ENCODE measurements at regions not wholly inside any gene's neighbourhood (a gene's known extent, or its start where the extent isn't known, plus 50 kb on each side); places are given as distances from the start of the nearest gene placed in this dataset.

GRCh38 chr2:122412360-122412759 is 656.9 kb downstream of the TSN start:
- no peaks in the 10 kb centered on the region for H3K27me3 ChIP-seq
- TF ChIP-seq EP300 (IDR thresholded peaks at IDR 0.05) (no peak), POLR2A (IDR thresholded peaks at IDR 0.05) (no peak), POLR2AphosphoS5 (IDR thresholded peaks at IDR 0.05) (no peak)
- TF ChIP-seq, protein P1, sequence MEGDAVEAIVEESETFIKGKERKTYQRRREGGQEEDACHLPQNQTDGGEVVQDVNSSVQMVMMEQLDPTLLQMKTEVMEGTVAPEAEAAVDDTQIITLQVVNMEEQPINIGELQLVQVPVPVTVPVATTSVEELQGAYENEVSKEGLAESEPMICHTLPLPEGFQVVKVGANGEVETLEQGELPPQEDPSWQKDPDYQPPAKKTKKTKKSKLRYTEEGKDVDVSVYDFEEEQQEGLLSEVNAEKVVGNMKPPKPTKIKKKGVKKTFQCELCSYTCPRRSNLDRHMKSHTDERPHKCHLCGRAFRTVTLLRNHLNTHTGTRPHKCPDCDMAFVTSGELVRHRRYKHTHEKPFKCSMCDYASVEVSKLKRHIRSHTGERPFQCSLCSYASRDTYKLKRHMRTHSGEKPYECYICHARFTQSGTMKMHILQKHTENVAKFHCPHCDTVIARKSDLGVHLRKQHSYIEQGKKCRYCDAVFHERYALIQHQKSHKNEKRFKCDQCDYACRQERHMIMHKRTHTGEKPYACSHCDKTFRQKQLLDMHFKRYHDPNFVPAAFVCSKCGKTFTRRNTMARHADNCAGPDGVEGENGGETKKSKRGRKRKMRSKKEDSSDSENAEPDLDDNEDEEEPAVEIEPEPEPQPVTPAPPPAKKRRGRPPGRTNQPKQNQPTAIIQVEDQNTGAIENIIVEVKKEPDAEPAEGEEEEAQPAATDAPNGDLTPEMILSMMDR (IDR thresholded peaks at IDR 0.05) = no peak
- H3K4me3 ChIP-seq = no peak overlapping the region
- WGBS, 2 donors = 57 to 60% methylated on average over 6 of the region's 6 CpGs
- no peak overlapping the region for H3K27ac ChIP-seq
- H3K9me3 ChIP-seq = no peaks in the 10 kb centered on the region
- DNase-seq (no peak), ATAC-seq (ENCODE audit: low FRiP score in 2 of 2) (no peak)
- no peaks in the 10 kb centered on the region for H3K4me1 ChIP-seq
- no peaks in the 10 kb centered on the region for H3K36me3 ChIP-seq

DNA sequence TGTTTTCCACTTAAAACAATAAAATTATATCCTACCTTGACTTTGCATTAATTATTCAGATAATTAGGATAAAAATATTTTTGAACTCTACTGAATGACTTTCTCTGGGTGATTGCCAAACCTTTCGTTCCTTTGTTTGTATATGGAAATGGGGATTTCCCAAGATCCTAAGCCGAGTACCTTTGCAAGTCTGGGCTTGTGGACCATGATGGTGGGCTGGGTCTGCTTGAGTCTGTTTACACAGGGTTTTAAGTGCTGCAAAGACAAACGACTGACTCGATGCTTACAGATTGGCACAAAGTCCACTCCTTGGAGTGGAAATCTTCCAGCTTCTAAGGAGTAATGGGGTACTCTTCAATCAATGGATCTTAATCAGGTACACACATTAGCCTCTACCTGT is 659.5 kb downstream of the TSN start:
- ATAC-seq (ENCODE audit: low FRiP score in 2 of 2) = no peak
- DNase-seq = peak in 1 of 2 donors; percentile 56
- WGBS, 2 donors = 28 to 36% methylated on average over 4 of the region's 4 CpGs

DNA sequence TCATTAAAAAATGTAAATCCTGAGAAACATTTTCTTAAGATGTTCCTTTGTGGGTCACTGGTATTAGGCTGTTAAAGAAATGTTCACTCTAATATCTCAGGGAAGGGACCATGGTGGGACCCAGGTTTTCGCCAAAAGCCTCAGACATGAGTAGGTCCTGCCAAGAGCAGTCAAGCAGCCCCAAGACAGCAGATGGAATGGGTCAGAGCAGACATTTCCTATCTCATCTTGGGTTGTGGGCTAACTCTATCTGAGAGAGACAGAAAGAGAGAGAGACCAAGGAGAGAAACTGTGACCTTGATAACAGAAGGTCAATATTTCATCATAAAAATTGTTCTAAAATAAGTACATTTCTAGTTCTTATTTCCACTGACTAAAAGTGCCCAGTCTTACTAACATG is 661.7 kb downstream of the TSN start:
- DNase-seq (no peak), ATAC-seq (ENCODE audit: low FRiP score in 2 of 2) (no peak)
- H3K4me3 ChIP-seq = no peak overlapping the region
- H3K27me3 ChIP-seq = no peaks in the 10 kb centered on the region
- TF ChIP-seq POLR2AphosphoS5 (IDR thresholded peaks at IDR 0.05) = no peak
- TF ChIP-seq POLR2A (IDR thresholded peaks at IDR 0.05) = no peak
- no peak for TF ChIP-seq EP300 (IDR thresholded peaks at IDR 0.05)
- TF ChIP-seq, protein P1 (IDR thresholded peaks at IDR 0.05) = no peak
- H3K27ac ChIP-seq = no peak overlapping the region
- H3K4me1 ChIP-seq = no peaks in the 10 kb centered on the region
- no peaks in the 10 kb centered on the region for H3K36me3 ChIP-seq
- no peaks in the 10 kb centered on the region for H3K9me3 ChIP-seq
- 85 to 88% methylated on average over 1 of the region's 1 CpG for WGBS, 2 donors

More for the DNA sequence above, 659.5 kb downstream of the TSN start:
- TF ChIP-seq EP300 (IDR thresholded peaks at IDR 0.05) = no peak
- TF ChIP-seq, protein P1 (IDR thresholded peaks at IDR 0.05) = no peak
- no peak for TF ChIP-seq POLR2A (IDR thresholded peaks at IDR 0.05)
- no peak for TF ChIP-seq POLR2AphosphoS5 (IDR thresholded peaks at IDR 0.05)
- Histone ChIP-seq H3K27me3 (no peaks in the 10 kb centered on the region), H3K36me3 (no peaks in the 10 kb centered on the region), H3K9me3 (no peaks in the 10 kb centered on the region), H3K4me1 (no peaks in the 10 kb centered on the region), H3K4me3 (no peak overlapping the region), H3K27ac (no peak overlapping the region)

- no peaks in the 10 kb centered on the region for H3K4me1 ChIP-seq
- no peak for TF ChIP-seq POLR2AphosphoS5 (IDR thresholded peaks at IDR 0.05)
- no peak for TF ChIP-seq POLR2A (IDR thresholded peaks at IDR 0.05)
Measured at GRCh38 chr2:122421775-122422174, 666.3 kb downstream of the TSN start.

GRCh38 chr2:122422384-122422991 is 667.0 kb downstream of the TSN start:
- DNase-seq (no peak), ATAC-seq (ENCODE audit: low FRiP score in 2 of 2) (peak in 1 of 2 donors; percentile 28)
- no peak overlapping the region for H3K4me3 ChIP-seq
- H3K9me3 ChIP-seq = no peaks in the 10 kb centered on the region
- 45 to 50% methylated on average over 7 of the region's 7 CpGs for WGBS, 2 donors
- no peaks in the 10 kb centered on the region for H3K27me3 ChIP-seq
- TF ChIP-seq, protein P1 (IDR thresholded peaks at IDR 0.05) = no peak
- no peak for TF ChIP-seq POLR2AphosphoS5 (IDR thresholded peaks at IDR 0.05)
- TF ChIP-seq EP300 (IDR thresholded peaks at IDR 0.05) = no peak
- TF ChIP-seq POLR2A (IDR thresholded peaks at IDR 0.05) = no peak
- H3K27ac ChIP-seq = no peak overlapping the region
- H3K4me1 ChIP-seq = no peaks in the 10 kb centered on the region
- no peaks in the 10 kb centered on the region for H3K36me3 ChIP-seq

More at GRCh38 chr2:122421775-122422174, 666.3 kb downstream of the TSN start:
- H3K4me3 ChIP-seq = no peak overlapping the region
- DNase-seq = no peak
- no peak for ATAC-seq (ENCODE audit: low FRiP score in 2 of 2)
- no peaks in the 10 kb centered on the region for H3K9me3 ChIP-seq
- H3K27me3 ChIP-seq = no peaks in the 10 kb centered on the region
- no peaks in the 10 kb centered on the region for H3K36me3 ChIP-seq
- H3K27ac ChIP-seq = no peak overlapping the region
